HEK293 (cell line): ENCODE measurements at regions not wholly inside any gene's neighbourhood (a gene's known extent, or its start where the extent isn't known, plus 50 kb on each side); places are given as distances from the start of the nearest gene placed in this dataset.

Experiments used
- ZNF274 ChIP-seq, 2 experiments: fragments of 200-500 bp in 1 of 2; fragments of 450-650 bp in 1 of 2; sonication (Bioruptor generic) in 1 of 2; formaldehyde crosslinking in 1 of 2; IDR thresholded peaks; 2 replicates each; pipeline versions ENCODE4 v1.5.1 to v1.6.1; 2014 to 2016; ENCODE audit warnings: borderline replicate concordance in 1 of 2, inconsistent platforms in 1 of 2, low read length in 1 of 2, missing biosample characterization in 1 of 2, missing genetic modification characterization in 1 of 2
- ZNF302 ChIP-seq: fragments of 450-650 bp; formaldehyde crosslinking; IDR thresholded peaks from 2 replicates; pipeline ENCODE4 v1.5.1; 2016; ENCODE audit warnings: missing biosample characterization, missing genetic modification characterization, low read depth
- ZNF324 ChIP-seq: fragments of 450-650 bp; formaldehyde crosslinking; IDR thresholded peaks from 2 replicates; pipeline ENCODE4 v1.5.1; 2016; ENCODE audit warnings: missing biosample characterization, missing genetic modification characterization
- ZNF510 ChIP-seq: fragments of 450-650 bp; formaldehyde crosslinking; IDR thresholded peaks from 2 replicates; pipeline ENCODE4 v1.5.1; 2018; ENCODE audit warnings: mild to moderate bottlenecking, missing genetic modification characterization, missing biosample characterization; ENCODE audit not compliant: insufficient replicate concordance
- ZNF621 ChIP-seq: fragments of 450-650 bp; formaldehyde crosslinking; IDR thresholded peaks from 2 replicates; pipeline ENCODE4 v1.5.1; 2017; ENCODE audit warnings: missing biosample characterization, missing genetic modification characterization
- ZNF785 ChIP-seq: fragments of 450-650 bp; formaldehyde crosslinking; IDR thresholded peaks from 2 replicates; pipeline ENCODE4 v1.5.1; 2016; ENCODE audit warnings: missing biosample characterization, missing genetic modification characterization
- TF ChIP-seq, protein P1 (sequence below): fragments of 450-650 bp; formaldehyde crosslinking; IDR thresholded peaks from 2 replicates; pipeline ENCODE4 v1.5.1; 2016; ENCODE audit warnings: missing biosample characterization, missing genetic modification characterization
- TF ChIP-seq, protein P2 (sequence below): fragments of 450-650 bp; formaldehyde crosslinking; IDR thresholded peaks from 2 replicates; pipeline ENCODE4 v1.5.1; 2016; ENCODE audit warnings: missing biosample characterization, missing genetic modification characterization
- TF ChIP-seq, protein P3 (sequence below): fragments of 450-650 bp; formaldehyde crosslinking; conservative IDR thresholded peaks from 2 replicates; pipeline ENCODE4 v1.5.1; 2016; ENCODE audit warnings: low read depth, missing biosample characterization, missing genetic modification characterization

DNA sequence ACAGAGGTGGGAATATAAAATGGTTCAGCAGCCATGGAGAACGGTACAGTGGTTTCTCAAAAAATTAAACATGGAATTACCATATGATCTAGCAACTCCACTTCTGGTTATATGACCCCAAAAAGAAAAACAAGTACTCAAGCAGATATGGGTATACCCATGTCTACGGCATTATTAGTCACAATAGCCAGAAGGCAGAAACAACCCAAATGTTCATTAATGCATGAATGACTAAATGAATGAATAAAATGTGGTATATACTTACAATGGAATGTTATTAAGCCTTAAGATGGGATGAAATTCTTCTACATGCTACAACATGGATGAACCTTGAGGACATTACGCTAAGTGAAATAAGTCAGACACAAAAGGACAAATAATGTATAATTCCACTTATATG, 141.3 kb upstream of the FOXN2 start:
- TF ChIP-seq ZNF302 (tag by site-specific recombination) (no peak), ZNF324 (tag by site-specific recombination) (no peak), ZNF621 (tag by site-specific recombination) (no peak), ZNF274 (IDR thresholded peaks at IDR 0.05; ENCODE audit: low read length) (no peak), ZNF274 (tag by site-specific recombination; IDR thresholded peaks at IDR 0.05; ENCODE audit: borderline replicate concordance) (no peak), ZNF510 (tag by site-specific recombination) (no peak), ZNF785 (tag by site-specific recombination) (no peak)
- TF ChIP-seq, protein P1, sequence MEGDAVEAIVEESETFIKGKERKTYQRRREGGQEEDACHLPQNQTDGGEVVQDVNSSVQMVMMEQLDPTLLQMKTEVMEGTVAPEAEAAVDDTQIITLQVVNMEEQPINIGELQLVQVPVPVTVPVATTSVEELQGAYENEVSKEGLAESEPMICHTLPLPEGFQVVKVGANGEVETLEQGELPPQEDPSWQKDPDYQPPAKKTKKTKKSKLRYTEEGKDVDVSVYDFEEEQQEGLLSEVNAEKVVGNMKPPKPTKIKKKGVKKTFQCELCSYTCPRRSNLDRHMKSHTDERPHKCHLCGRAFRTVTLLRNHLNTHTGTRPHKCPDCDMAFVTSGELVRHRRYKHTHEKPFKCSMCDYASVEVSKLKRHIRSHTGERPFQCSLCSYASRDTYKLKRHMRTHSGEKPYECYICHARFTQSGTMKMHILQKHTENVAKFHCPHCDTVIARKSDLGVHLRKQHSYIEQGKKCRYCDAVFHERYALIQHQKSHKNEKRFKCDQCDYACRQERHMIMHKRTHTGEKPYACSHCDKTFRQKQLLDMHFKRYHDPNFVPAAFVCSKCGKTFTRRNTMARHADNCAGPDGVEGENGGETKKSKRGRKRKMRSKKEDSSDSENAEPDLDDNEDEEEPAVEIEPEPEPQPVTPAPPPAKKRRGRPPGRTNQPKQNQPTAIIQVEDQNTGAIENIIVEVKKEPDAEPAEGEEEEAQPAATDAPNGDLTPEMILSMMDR (tag by site-specific recombination), result no peak
- TF ChIP-seq, protein P2, sequence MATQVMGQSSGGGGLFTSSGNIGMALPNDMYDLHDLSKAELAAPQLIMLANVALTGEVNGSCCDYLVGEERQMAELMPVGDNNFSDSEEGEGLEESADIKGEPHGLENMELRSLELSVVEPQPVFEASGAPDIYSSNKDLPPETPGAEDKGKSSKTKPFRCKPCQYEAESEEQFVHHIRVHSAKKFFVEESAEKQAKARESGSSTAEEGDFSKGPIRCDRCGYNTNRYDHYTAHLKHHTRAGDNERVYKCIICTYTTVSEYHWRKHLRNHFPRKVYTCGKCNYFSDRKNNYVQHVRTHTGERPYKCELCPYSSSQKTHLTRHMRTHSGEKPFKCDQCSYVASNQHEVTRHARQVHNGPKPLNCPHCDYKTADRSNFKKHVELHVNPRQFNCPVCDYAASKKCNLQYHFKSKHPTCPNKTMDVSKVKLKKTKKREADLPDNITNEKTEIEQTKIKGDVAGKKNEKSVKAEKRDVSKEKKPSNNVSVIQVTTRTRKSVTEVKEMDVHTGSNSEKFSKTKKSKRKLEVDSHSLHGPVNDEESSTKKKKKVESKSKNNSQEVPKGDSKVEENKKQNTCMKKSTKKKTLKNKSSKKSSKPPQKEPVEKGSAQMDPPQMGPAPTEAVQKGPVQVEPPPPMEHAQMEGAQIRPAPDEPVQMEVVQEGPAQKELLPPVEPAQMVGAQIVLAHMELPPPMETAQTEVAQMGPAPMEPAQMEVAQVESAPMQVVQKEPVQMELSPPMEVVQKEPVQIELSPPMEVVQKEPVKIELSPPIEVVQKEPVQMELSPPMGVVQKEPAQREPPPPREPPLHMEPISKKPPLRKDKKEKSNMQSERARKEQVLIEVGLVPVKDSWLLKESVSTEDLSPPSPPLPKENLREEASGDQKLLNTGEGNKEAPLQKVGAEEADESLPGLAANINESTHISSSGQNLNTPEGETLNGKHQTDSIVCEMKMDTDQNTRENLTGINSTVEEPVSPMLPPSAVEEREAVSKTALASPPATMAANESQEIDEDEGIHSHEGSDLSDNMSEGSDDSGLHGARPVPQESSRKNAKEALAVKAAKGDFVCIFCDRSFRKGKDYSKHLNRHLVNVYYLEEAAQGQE (tag by site-specific recombination), result no peak
- TF ChIP-seq, protein P3, sequence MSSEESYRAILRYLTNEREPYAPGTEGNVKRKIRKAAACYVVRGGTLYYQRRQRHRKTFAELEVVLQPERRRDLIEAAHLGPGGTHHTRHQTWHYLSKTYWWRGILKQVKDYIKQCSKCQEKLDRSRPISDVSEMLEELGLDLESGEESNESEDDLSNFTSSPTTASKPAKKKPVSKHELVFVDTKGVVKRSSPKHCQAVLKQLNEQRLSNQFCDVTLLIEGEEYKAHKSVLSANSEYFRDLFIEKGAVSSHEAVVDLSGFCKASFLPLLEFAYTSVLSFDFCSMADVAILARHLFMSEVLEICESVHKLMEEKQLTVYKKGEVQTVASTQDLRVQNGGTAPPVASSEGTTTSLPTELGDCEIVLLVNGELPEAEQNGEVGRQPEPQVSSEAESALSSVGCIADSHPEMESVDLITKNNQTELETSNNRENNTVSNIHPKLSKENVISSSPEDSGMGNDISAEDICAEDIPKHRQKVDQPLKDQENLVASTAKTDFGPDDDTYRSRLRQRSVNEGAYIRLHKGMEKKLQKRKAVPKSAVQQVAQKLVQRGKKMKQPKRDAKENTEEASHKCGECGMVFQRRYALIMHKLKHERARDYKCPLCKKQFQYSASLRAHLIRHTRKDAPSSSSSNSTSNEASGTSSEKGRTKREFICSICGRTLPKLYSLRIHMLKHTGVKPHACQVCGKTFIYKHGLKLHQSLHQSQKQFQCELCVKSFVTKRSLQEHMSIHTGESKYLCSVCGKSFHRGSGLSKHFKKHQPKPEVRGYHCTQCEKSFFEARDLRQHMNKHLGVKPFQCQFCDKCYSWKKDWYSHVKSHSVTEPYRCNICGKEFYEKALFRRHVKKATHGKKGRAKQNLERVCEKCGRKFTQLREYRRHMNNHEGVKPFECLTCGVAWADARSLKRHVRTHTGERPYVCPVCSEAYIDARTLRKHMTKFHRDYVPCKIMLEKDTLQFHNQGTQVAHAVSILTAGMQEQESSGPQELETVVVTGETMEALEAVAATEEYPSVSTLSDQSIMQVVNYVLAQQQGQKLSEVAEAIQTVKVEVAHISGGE (tag by site-specific recombination), result no peak
